Endothelial cell of umbilical vein (primary cell): ENCODE measurements at regions not wholly inside any gene's neighbourhood (a gene's known extent, or its start where the extent isn't known, plus 50 kb on each side); places are given as distances from the start of the nearest gene placed in this dataset.

Experiments used
- BruUV-seq: library from RNA; stranded (reverse); fragments of 400-500 nt; replicated peaks from 2 replicates; lab custom pipeline; 2021; lab: Mats Ljungman, UMichigan
- CTCF ChIA-PET: fragments of 300-600, 350-600 bp; sonication (Branson Sonifier 250); formaldehyde crosslinking; loops from one replicate; lab custom pipeline; 2021; ENCODE audit warnings: antibody characterized with exemption, inconsistent platforms; lab: Charles Lee
- POLR2A ChIA-PET: fragments of 300-600, 350-600 bp; sonication (Branson Sonifier 250); formaldehyde crosslinking; loops from one replicate; lab custom pipeline; 2021; ENCODE audit warnings: antibody characterized with exemption, inconsistent platforms; lab: Charles Lee
- DNase-seq: peaks from one replicate; pipeline ENCODE4 v3.0.0-alpha.2; 2011; ENCODE audit warnings: low read depth, low spot score
- FAIRE-seq: peaks from 2 replicates; lab custom pipeline; 2011; peaks lifted over from hg19 to GRCh38; lab: Jason Lieb, UNC
- H2AFZ ChIP-seq: 2 replicates; pipeline ENCODE4 v1.6.0; 2012; ENCODE audit warnings: low read depth, low read length, control low read depth, inconsistent platforms
- H3K27ac ChIP-seq: 2 replicates; pipeline ENCODE4 v1.5.1; 2011; ENCODE audit warnings: low read depth, mild to moderate bottlenecking, control low read depth, low read length, moderate library complexity; ENCODE audit not compliant: insufficient read depth
- H3K27me3 ChIP-seq, 2 experiments: 2 replicates each; pipeline versions ENCODE4 v1.6.0 to v1.6.1; 2011; ENCODE audit warnings: low read length in 2 of 2, mixed read lengths in 1 of 2; ENCODE audit not compliant: control insufficient read depth in 2 of 2, insufficient read depth in 2 of 2
- H3K36me3 ChIP-seq, 2 experiments: 2 replicates in 1 of 2; 3 replicates in 1 of 2; pipeline ENCODE4 v1.5.1; 2011; ENCODE audit warnings: low read length in 2 of 2, mild to moderate bottlenecking in 1 of 2, moderate library complexity in 1 of 2; ENCODE audit not compliant: control insufficient read depth in 2 of 2, insufficient read depth in 2 of 2; ENCODE audit errors: extremely low read depth in 1 of 2
- H3K4me1 ChIP-seq: 3 replicates; pipeline ENCODE4 v1.5.1; 2011; ENCODE audit warnings: mild to moderate bottlenecking, low read length; ENCODE audit not compliant: control insufficient read depth, insufficient read depth; ENCODE audit errors: extremely low read depth
- H3K4me2 ChIP-seq: 2 replicates; pipeline ENCODE4 v1.6.1; 2011; ENCODE audit warnings: low read length, control low read depth, mixed read lengths; ENCODE audit not compliant: insufficient read depth
- H3K4me3 ChIP-seq, 3 experiments: fragments of 200-600 bp in 1 of 3; sonication (generic), shearing (Covaris generic) in 1 of 3; replicated peaks in 1 of 3; 2 replicates each; pipeline ENCODE4 v1.5.1; 2011 to 2016; ENCODE audit warnings: control low read depth in 3 of 3, low read length in 3 of 3, mild to moderate bottlenecking in 2 of 3, inconsistent platforms in 1 of 3, low read depth in 1 of 3, moderate library complexity in 1 of 3; ENCODE audit not compliant: insufficient read depth in 1 of 3
- H3K79me2 ChIP-seq: 2 replicates; pipeline ENCODE4 v1.6.0; 2012; ENCODE audit warnings: low read length, inconsistent platforms; ENCODE audit not compliant: control insufficient read depth, insufficient read depth
- H3K9ac ChIP-seq: replicated peaks from 2 replicates; pipeline ENCODE3; 2011; ENCODE audit warnings: low read length, control low read depth; ENCODE audit not compliant: insufficient read depth; ENCODE audit errors: extremely low read depth
- H3K9me1 ChIP-seq: replicated peaks from 3 replicates; pipeline ENCODE4 v1.6.0; 2011; ENCODE audit warnings: mild to moderate bottlenecking, low read length; ENCODE audit not compliant: control insufficient read depth, insufficient read depth; ENCODE audit errors: extremely low read depth
- H3K9me3 ChIP-seq: replicated peaks from 2 replicates; pipeline ENCODE4 v1.5.1; 2012; ENCODE audit warnings: low read length, inconsistent platforms; ENCODE audit not compliant: control insufficient read depth, insufficient read depth
- H4K20me1 ChIP-seq: replicated peaks from 2 replicates; pipeline ENCODE3; 2011; ENCODE audit warnings: mild to moderate bottlenecking, low read length; ENCODE audit not compliant: control insufficient read depth, insufficient read depth; ENCODE audit errors: extremely low read depth
- EZH2 ChIP-seq: IDR thresholded peaks from 2 replicates; pipeline ENCODE4 v1.6.1; 2012; ENCODE audit warnings: borderline replicate concordance, low read depth, mild to moderate bottlenecking, moderate library complexity, low read length, inconsistent platforms; ENCODE audit not compliant: severe bottlenecking
- FOS ChIP-seq: IDR thresholded peaks from 2 replicates; pipeline ENCODE4 v1.6.1; 2011; ENCODE audit warnings: mild to moderate bottlenecking, low read length, moderate library complexity, borderline replicate concordance; ENCODE audit not compliant: insufficient read depth
- GATA2 ChIP-seq: IDR thresholded peaks from 2 replicates; pipeline ENCODE4 v1.7.0; 2011; ENCODE audit warnings: low read depth, mild to moderate bottlenecking, moderate library complexity, mixed read lengths, low read length; ENCODE audit not compliant: insufficient read length, insufficient read depth
- JUN ChIP-seq: IDR thresholded peaks from 2 replicates; pipeline ENCODE4 v1.6.1; 2011; ENCODE audit warnings: borderline replicate concordance, low read depth; ENCODE audit not compliant: insufficient read length, insufficient read depth
- MYC ChIP-seq: IDR thresholded peaks from one replicate; pipeline ENCODE4 v1.6.1; 2011; ENCODE audit warnings: mild to moderate bottlenecking, low read depth, low read length
- POLR2A ChIP-seq: IDR thresholded peaks from 2 replicates; pipeline ENCODE4 v1.6.1; 2012; ENCODE audit warnings: low read depth, mild to moderate bottlenecking, control low read depth, low read length
- POLR2AphosphoS5 ChIP-seq: IDR thresholded peaks from 2 replicates; pipeline ENCODE4 v1.6.1; 2012; ENCODE audit warnings: low read depth, mild to moderate bottlenecking, control low read depth, low read length, moderate library complexity; ENCODE audit not compliant: insufficient read depth
- dilution Hi-C: fragments of 300-500 bp; cut with MboI; formaldehyde crosslinking; loops from one replicate; pipeline ENCODE4 v1.15.0; 2019; ENCODE audit warnings: low sequenced_read_pairs; ENCODE audit not compliant: extremely low pct_ligation_motif_present
- intact Hi-C: fragments of 100-400 bp; cut with micrococcal nuclease; formaldehyde crosslinking; loops from one replicate; pipeline ENCODE4 v1.10.0; 2022
- TF ChIP-seq, protein P1 (sequence below), 2 donors: IDR thresholded peaks; 1 replicate in 1 of 2; 2 replicates in 1 of 2; pipeline ENCODE4 v1.5.1; 2011; ENCODE audit warnings: low read length in 2 of 2, mild to moderate bottlenecking in 2 of 2, moderate library complexity in 2 of 2, control low read depth in 1 of 2, inconsistent platforms in 1 of 2, low read depth in 1 of 2; ENCODE audit not compliant: insufficient read depth in 1 of 2; ENCODE audit errors: extremely low read depth in 1 of 2
- TF ChIP-seq, protein P2 (sequence below): IDR thresholded peaks from 2 replicates; pipeline ENCODE4 v1.6.1; 2011; ENCODE audit not compliant: insufficient read depth, insufficient read length

DNA sequence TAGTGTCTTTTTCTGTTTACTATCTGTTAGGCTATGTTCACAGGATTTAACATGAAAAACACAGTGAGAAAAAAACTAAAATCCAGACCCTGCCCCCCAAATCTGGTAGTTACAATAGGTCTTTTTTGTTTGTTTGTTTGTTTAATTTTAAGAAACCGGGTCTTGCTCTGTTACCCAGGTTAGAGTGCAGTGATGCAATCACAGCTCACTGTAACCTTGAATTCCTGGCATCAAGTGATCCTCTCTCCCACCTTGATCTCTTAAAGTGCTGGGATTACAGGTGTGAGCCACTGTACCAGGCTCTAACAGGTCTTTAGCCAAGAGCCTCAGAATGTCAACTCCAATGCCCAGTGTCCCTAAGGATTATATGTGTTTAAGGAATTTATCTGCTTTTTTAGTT, 88.0 kb upstream of the GOLIM4 start:
- Histone ChIP-seq H3K27ac (no peak overlapping the region), H3K9ac (no peak overlapping the region), H3K9me3 (no peaks in the 10 kb centered on the region), H4K20me1 (no peaks in the 10 kb centered on the region), H3K79me2 (no peaks in the 10 kb centered on the region), H3K36me3 (no peaks in the 10 kb centered on the region), H3K27me3 (no peaks in the 10 kb centered on the region), H3K9me1 (no peaks in the 10 kb centered on the region), H3K4me3 (no peak overlapping the region), H3K4me1 (no peaks in the 10 kb centered on the region), H2AFZ (no peak overlapping the region), H3K4me2 (no peak overlapping the region)
- TF ChIP-seq POLR2AphosphoS5, result no peak
- TF ChIP-seq POLR2A, result no peak
- TF ChIP-seq GATA2, result no peak
- TF ChIP-seq EZH2, result no peak
- no peak for TF ChIP-seq FOS
- no peak for TF ChIP-seq JUN
- TF ChIP-seq MYC, result no peak
- TF ChIP-seq, protein P1, sequence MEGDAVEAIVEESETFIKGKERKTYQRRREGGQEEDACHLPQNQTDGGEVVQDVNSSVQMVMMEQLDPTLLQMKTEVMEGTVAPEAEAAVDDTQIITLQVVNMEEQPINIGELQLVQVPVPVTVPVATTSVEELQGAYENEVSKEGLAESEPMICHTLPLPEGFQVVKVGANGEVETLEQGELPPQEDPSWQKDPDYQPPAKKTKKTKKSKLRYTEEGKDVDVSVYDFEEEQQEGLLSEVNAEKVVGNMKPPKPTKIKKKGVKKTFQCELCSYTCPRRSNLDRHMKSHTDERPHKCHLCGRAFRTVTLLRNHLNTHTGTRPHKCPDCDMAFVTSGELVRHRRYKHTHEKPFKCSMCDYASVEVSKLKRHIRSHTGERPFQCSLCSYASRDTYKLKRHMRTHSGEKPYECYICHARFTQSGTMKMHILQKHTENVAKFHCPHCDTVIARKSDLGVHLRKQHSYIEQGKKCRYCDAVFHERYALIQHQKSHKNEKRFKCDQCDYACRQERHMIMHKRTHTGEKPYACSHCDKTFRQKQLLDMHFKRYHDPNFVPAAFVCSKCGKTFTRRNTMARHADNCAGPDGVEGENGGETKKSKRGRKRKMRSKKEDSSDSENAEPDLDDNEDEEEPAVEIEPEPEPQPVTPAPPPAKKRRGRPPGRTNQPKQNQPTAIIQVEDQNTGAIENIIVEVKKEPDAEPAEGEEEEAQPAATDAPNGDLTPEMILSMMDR (IDR thresholded peaks at IDR 0.05; ENCODE audit: extremely low read depth in 1 of 2, insufficient read depth in 1 of 2, low read depth in 1 of 2, low read length in 2 of 2), result no peak
- TF ChIP-seq, protein P2, sequence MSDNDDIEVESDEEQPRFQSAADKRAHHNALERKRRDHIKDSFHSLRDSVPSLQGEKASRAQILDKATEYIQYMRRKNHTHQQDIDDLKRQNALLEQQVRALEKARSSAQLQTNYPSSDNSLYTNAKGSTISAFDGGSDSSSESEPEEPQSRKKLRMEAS, result no peak
- POLR2A ChIA-PET, result no interaction called here
- dilution Hi-C loops, result no loop called here
- DNase-seq (no peak), FAIRE-seq (no peak)
- CTCF ChIA-PET, result no interaction called here
- intact Hi-C loops, result no loop called here
- no TSS peak for BruUV-seq
